Tibial nerve (tissue), 3 donors: ENCODE measurements at regions not wholly inside any gene's neighbourhood (a gene's known extent, or its start where the extent isn't known, plus 50 kb on each side); places are given as distances from the start of the nearest gene placed in this dataset.

Experiments used
- POLR2A ChIP-seq, 2 donors: fragments of 450-650 bp; IDR thresholded peaks; one replicate each; pipeline ENCODE4 v1.6.1; 2017; ENCODE audit warnings: antibody characterized with exemption in 2 of 2, mild to moderate bottlenecking in 2 of 2, moderate library complexity in 2 of 2
- TF ChIP-seq, protein P1 (sequence below), 5 experiments: fragments of 200-600 bp in 3 of 5; fragments of 450-650 bp in 2 of 5; sonication (generic) in 3 of 5; IDR thresholded peaks; one replicate each; pipeline ENCODE4 v1.5.1; 2016 to 2019; ENCODE audit warnings: antibody characterized with exemption in 5 of 5, mild to moderate bottlenecking in 3 of 5, moderate library complexity in 2 of 5

DNA sequence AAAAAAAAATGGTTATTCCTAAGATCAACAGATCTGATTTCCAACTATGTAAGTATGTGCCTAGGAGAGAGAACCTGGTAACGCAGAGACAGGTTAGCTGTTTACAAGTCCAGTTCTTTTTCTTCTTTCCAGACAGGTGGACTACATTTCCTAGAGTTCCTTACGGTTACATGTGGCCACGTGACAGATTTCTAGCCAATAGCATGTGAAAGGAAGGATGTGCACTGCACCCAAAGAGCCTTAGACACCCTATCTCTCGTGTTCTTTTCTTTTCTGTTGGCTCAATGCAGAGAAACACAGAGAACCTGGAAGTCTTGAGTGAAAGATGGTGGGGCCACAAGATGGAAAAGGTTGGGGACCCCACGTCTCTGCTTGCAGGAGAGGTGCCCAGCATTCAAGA, 375.9 kb downstream of the TNS1 start:
- TF ChIP-seq, protein P1, sequence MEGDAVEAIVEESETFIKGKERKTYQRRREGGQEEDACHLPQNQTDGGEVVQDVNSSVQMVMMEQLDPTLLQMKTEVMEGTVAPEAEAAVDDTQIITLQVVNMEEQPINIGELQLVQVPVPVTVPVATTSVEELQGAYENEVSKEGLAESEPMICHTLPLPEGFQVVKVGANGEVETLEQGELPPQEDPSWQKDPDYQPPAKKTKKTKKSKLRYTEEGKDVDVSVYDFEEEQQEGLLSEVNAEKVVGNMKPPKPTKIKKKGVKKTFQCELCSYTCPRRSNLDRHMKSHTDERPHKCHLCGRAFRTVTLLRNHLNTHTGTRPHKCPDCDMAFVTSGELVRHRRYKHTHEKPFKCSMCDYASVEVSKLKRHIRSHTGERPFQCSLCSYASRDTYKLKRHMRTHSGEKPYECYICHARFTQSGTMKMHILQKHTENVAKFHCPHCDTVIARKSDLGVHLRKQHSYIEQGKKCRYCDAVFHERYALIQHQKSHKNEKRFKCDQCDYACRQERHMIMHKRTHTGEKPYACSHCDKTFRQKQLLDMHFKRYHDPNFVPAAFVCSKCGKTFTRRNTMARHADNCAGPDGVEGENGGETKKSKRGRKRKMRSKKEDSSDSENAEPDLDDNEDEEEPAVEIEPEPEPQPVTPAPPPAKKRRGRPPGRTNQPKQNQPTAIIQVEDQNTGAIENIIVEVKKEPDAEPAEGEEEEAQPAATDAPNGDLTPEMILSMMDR (IDR thresholded peaks at IDR 0.05) = no peak
- no peak for TF ChIP-seq POLR2A (IDR thresholded peaks at IDR 0.05)
